SH-SY5Y (cell line): ENCODE measurements at regions not wholly inside any gene's neighbourhood (a gene's known extent, or its start where the extent isn't known, plus 50 kb on each side); places are given as distances from the start of the nearest gene placed in this dataset.

Source experiments
- GATA2 ChIP-seq: IDR thresholded peaks from 2 replicates; pipeline ENCODE4 v1.6.1; 2011; ENCODE audit warnings: mild to moderate bottlenecking, low read depth, low read length
- GATA3 ChIP-seq: IDR thresholded peaks from 2 replicates; pipeline ENCODE4 v1.6.1; 2011; ENCODE audit warnings: low read depth, mild to moderate bottlenecking, low read length, moderate library complexity

DNA sequence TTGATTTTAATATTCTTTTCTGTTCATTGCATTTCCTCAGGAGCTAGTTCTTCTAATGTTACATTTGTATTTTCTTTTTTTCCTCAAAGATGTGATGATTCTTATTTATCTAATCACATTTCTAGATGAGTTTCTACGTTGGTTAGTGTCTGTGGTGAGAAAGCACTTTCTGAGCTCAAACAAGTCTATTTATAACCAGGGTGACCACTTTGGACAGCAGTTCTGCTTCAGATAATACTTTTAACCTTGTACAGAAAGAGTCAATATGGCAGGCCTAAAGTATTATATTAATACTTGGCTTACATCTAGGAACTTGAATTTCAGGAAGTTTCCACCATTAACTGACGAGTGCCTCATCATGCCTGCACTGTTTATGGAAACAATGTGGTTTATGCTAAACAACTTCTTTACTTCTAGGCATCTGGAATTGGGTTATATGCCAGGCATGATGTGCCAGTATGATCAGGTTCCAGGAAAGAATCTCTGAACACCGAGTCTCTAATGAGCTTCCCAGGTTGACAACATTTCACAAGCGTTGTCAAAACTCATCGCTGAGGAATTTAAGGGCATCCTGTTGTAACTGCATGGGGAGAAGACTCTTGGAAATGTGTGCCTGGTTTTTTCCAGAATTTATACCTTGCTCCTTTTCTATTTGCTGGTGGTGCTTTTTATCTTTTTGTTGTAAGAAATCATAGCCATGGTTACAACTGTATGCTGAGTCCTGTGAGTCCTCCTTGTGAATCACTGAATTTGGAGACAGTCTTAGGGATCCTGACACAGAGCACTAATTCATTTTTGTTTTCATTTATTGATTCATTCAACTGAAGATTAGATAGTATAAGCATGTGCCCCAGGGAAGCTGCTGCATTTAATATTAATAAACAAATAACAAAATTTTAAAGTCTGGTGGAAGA lies 344.4 kb upstream of the PCDH9 start:
- TF ChIP-seq GATA2 (no peak), GATA3 (no peak)
